ENCODE measurements at regions not wholly inside any gene's neighbourhood (a gene's known extent, or its start where the extent isn't known, plus 50 kb on each side); places are given as distances from the start of the nearest gene placed in this dataset.

GRCh38 chr7:120163449-120163848, 109.5 kb upstream of the KCND2 start:
- TF ChIP-seq POLR2AphosphoS5 (IDR thresholded peaks at IDR 0.05) (no peak), CTCF (IDR thresholded peaks at IDR 0.05) (no peak)

Measured in breast epithelium (tissue), 3 donors.